DMS53 treated with DMSO at 0.1 percent for 48 hours (cell line): ENCODE measurements at regions not wholly inside any gene's neighbourhood (a gene's known extent, or its start where the extent isn't known, plus 50 kb on each side); places are given as distances from the start of the nearest gene placed in this dataset.
"Not testable (repeated sequence)": the region's sequence is repeated elsewhere in the genome, so short reads cannot be mapped to it uniquely, and the experiment has no call there.

Experiments
- DNase-seq: peaks from one replicate; lab custom pipeline; 2025; ENCODE audit not compliant: unreplicated experiment; lab: John Stamatoyannopoulos, UW

DNA sequence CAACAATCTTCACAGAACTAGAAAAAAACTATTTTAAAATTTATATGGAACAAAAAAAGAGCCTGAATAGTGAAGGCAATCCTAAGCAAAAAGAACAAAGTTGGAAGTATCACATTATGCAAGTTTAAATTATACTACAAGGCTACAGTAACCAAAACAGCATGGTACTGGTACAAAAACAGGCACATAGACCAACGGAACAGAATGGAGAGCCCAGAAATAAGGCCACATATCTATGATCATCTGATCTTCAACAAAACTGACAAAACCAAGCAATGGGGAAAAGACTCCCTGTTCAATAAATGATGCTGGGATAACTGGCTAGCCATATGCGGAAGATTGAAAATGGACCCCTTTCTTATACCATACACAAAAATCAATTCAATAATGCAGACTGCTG is 74.4 kb upstream of the RTN4 start:
- DNase-seq: not testable (repeated sequence)

DNA sequence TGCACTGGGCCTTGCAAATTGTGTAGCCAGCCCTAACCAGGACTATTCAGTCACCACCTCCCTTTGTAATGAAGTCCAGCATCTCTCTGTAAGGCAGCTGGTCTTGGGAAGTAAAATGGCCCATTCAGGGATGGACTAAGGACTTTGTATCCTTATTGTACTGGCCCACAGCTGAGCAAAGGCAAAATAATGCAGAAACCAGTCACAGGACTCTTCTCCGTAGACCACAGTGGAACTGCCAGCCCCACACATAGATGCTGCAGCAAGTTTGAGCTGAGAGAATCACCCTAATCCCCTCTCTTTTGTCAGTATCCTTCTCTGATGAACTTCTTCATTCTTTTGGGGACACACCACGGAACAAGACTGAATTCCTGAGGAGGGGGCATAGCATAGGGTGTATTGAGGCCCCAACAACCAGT is 73.6 kb upstream of the RTN4 start:
- DNase-seq: no peak

DNA sequence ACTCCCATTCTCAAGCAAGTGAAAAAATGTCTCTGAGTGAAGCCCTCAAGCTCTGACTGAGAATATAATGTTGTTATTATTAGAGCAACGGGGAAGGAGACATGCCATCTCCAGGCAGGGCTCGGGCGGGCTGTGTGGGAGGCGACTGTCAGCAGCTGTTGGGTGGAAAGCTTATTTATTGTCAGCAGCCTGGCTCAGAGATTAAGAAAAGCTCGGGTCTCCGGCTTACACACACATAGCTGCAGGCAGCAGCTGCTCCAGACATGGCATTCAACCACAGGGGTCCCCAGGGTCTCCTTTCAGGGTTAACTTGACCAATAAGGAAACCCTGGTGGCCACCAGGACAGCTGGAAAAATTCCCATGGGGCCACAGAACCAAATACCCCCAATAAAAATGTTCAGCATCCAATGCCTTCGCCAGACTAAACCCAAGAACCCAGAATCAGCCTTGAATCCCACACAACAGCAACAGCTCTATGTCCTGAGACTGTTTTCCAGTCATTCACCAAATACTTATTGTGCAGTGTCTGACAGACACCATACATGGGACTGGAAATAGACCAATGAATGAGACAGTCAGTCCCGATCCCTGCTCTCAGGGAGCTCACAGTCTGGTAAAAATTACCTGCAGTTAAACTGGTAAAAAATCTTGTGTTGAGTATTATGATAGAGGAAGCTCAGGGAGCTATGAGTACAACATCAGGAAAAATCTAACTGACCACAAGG is 70.5 kb upstream of the RTN4 start:
- DNase-seq: no peak

DNA sequence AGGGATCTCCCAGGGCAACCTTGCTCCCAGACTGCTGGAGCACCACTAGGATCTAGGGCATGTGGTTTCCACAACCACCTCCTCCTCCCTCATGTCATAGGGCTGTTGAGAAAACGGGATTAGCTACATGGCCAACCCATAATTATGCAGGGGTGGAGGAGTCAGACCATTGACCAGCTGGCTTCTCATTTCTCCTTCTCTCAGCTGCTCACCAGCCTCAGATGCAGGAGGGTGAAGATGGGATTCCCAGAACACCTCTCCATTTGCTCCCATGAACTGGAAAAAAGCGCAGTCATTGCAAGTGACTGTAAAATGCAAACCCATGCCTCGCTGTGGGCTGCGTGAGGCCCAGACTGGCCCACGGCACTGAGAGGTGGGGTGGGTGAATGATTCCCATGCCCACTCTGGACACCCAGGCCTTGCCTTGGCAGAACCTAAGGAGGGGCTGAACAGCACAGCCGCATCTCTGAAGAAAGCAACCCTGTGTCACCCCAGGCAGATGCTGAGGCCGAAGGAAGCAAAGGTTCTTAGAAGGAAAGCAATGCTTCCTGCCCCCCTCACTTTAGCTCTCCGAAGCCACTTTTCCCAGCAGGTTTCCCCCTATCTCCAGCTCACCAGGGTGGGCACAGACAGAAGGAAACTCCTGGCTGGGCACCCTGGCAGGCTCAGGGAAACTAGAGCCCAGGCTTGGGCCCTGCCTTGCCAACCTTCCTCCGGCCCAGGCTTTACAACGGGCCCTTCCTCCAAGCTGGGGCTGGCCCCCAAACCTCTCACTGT is 69.6 kb upstream of the RTN4 start:
- no peak for DNase-seq

DNA sequence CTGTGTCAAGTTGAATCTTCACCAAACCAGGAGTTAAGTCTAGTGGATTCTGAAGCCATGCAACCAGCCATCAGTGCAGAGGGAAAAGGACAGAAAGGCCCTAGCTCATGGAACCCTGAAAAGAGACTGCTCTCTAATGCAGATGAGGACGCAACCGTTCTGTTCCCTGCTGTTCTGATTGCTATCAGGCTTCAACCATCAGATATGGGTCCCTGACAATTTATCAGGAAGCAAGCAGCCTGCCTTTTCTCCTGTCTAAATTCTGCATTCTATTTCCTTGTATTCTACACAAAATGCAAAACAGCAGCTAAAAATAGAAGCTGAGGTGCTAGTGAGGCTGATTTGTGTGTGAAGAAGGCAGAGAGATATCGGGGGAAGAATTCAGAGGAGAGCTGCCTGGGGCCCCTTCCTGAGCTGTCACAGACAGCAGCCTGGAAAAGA is 68.4 kb upstream of the RTN4 start:
- DNase-seq: no peak

DNA sequence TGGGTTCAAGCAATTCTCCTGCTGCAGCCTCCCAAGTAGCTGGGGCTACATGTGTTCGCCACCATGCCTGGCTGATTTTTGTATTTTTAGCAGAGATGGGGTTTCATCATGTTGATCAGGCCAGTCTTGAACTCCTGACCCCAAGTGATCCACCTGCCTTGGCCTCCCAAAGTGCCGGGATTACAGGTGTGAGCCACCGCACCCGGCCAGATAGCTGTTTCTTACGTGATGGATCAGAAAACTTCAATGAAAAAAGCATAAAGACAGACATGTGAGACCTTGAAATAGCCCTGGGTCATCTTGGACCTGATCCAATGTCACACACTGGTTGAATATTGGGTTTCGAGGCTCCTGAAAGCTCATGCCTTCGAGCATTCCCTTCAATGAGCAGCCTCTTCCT is 66.7 kb upstream of the RTN4 start:
- DNase-seq: no peak

DNA sequence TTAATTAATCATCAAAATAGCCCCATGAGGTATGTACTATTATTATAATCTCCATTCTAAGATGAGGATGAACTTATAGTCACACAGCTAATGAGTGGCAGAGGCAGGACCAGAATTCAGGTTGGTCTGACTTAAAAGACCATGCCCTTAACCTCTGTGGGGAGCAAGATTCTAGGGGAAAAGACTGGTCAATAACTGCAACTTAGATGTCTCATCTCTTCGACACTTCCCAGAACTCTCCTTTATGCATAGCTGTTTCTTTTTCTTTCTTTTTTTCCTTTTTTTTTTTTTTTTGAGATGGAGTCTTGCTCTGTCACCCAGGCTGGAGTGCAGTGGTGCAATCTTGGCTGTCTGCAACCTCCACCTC is 66.3 kb upstream of the RTN4 start:
- DNase-seq: no peak

DNA sequence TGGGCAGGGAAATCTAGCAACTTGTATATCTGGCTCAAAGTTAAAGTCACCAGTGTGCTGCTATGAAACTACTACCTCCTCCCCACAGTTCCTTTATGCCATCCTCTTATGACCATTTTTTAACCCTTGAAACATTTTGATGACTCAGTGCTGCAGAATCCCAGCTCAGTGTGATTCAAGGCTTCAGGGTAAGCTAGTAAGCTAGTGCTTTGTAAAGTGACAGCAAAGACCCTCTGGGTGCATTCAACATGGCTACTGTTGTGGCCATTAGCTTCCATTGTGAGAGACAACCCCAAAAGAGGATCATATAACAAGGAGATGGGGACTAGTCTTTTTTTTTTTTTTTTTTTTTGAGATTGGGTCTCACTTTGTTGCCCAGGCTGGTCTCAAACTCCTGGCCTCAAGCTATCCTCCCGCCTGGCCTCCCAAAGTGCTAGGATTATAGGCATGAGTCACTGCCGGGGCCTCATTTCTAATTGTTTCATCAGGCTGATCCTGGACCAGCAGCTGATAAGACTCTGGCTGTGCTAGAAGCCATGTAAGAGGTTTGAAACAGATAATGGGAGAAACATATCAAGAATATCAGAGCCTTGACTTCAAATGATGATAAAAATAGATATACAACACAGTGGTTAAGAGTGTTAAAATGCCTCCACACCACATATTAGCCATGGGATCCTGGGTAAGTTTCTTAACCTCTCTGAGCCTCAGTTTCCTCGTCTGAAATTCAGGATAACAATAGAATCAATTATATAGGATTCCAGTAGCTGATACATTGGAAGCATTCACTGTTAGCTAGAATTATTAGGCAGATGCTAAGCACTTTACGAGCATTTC is 65.7 kb upstream of the RTN4 start:
- no peak for DNase-seq

DNA sequence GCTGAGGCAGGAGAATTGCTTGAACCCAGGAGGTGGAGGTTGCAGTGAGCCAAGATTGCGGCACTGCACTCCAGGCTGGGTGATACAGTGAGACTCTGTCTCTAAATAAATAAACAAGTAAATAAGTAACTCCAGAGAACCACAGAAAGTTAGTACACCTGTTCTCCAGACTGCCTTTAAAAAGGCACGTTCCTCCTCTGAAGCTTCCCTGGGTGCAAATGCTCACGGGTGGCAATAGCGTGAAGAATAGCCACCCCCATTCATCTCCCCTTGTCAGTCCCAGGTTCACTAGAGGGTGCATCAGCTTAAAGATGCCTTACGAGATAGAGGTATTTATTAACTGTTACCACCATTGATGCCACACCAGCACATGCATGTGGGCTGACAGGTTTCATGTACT is 64.3 kb upstream of the RTN4 start:
- no peak for DNase-seq

DNA sequence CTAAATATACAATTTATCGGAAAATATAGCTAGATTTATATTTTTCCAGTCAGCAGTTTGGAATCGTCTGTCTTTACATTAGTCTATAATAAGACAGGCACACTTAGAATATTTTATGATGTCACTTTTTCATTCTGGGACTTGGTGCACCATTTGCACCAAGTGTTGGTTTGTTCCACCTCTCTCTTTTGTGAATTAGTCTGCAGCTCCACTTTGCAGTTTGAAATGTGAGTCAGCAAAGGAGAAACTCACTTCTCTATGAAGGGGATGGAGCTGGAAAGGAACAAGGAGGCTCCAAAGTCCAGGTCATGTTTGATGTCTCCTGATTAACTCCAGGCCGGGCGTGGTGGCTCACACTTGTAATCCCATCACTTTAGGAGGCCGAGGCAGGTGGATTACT is 63.8 kb upstream of the RTN4 start:
- no peak for DNase-seq

DNA sequence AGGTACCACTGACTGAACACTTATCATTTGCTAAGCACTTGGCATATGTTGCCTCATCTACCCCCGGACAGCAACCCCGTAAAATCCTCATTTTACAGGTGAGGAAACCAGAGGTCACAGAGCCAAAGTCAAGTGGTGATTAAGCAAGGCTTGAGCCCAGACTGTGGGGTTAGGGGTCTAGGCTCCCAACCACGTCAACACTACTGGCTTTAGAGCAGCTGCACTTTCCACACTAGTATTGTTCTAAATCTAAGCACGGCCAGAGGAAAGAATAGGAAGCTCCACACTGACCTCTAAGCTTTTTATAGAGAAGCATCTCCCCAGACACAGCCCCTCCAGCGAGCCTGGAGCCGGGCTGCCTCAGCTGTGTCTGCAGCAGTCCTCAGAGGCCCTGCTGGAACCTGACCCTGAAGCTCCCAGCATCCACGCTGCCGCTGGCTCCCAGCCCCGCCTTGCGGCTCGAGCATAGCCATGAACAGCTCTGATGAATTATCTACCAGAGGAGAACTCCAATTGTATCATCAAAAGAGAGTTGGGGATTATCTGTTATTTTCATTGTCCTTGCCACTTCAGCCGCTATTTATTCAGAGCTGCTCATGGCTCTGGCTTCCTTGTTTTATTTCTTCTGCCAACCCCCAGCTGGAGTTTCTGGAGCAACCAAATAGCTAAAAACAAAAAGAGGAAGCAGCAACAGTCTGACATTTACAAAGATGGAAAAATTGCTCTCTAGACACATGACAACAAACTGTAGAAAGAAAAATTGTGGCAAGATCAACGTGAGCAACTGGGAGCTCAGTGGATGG is 62.2 kb upstream of the RTN4 start:
- DNase-seq: peak; percentile 38

DNA sequence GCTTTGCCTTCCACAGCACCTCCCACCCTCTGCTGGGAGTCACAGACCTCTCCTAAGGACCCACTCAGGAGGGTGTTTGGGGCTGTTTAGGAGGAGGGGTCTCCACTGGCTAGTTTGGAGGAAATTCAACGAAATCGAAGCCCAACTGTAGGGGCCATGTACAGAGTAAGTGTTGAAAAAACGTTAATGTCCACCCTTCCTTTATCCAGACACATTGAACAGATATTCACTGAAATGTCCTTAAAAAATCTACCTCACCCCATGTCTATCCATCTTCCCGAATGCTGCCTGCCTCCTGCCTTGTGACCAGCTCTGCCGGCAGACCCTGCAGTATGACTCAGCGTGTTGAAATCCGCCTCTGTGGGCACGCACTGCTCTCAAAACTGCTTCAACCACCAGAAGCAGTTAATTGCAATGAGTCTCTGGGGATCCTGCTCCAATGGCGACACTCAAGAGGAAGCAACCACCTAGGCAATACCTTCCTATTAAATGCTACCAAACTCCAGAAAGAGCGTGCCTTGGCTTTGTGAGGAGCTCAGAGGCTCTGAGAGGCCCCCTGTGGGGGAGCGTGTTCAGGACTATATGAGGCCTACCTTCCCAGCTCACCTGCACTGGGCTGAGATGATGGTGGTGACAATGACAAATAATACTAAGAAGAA is 61.4 kb upstream of the RTN4 start:
- DNase-seq: peak; percentile 88

DNA sequence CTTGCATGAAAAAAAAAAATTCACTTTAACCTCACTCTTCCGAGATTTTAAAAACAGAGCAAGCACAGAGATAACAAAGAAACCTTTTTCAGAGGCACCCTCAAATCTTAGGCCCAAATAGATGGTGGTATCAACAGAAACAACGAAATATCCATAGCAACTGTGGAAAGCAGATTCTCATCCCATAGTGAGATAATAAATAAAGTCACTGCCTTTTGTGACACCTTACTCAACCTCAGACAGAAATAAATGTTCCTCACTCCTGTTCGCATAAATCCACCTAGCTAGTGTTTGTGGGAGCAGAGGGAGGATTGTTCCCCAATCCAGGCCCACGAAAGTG is 60.9 kb upstream of the RTN4 start:
- DNase-seq: no peak

DNA sequence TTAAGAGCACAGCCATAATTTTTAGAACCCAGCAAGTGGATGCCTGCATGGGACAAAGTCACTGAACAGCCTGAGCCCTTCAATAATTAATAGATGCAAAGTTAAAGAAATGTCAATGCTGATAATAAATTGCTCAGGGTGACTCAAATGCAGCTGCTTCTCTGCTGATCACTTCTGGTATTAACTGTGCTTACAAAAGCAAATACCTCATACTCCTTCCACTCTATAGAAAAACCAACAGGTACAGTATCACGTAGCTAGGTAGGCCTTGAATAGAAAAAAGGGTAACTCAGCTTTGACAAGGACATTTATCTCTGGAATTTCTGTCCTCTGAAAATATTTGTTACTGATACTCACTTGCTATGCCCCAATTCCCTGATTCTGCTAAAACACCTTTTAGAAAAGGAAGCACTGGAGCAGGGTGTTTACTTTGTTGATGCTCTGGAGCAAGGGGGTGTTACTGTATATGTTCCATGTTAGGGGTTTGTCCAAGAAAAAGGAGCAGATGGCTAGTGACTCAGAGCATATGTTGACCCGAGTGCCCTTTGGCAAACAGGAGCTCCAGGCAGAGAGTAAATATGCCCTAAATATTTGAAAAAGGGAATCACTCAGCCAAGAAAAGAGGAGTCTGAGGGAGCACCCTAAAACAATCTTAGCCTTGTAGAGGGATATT is 59.1 kb upstream of the RTN4 start:
- DNase-seq: peak; percentile 100

DNA sequence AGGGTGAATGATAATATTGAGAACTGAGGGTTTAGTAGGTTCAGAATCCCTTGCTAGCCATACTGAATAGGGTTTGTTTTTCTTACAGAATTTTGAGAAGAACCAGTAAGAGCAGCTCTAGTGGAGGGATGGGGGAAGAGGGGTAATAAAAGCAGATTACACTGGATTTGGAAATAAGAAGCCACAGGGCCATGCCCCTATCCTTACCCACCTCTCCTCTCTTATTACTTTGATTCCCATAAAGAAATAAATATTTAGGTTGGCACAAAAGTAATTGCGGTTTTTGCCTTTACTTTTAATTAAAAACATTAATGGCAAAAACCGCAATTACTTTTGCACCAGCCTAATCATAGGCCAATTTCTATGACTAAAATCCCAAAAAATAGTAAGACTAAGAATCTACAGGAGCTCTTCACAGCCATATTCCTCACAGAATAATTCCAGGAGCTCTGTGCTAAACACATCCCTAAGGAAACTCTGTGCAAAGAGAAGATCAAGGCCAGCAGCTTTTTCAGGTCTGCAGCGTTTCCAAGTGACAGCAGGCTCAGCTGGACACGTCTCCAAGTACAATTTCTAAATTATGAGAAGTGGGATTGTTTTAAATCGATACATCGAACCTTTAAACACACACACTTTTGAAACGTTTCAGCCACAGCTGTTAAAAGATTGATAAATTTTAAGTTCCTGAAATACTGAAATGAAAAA is 58.4 kb upstream of the RTN4 start:
- peak; percentile 23 for DNase-seq

DNA sequence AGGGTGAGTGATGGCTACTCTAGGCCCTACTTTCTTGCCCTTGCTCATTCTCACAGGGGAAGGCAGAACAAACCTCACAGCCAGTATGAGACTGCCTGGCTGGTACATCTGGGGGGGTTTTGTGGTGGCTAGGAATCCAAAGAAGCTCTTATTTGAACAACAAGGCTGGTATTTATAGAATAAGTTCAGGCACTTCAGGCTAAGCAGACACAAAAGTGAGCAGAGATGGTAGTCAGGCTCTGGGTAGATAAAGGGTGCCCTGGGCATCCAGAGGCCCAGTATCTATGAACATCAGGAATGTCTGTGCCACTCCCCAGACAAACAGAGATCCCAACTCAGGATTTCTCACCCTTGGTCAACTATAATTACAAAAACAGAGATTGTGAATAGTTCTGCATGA is 57.2 kb upstream of the RTN4 start:
- no peak for DNase-seq

DNA sequence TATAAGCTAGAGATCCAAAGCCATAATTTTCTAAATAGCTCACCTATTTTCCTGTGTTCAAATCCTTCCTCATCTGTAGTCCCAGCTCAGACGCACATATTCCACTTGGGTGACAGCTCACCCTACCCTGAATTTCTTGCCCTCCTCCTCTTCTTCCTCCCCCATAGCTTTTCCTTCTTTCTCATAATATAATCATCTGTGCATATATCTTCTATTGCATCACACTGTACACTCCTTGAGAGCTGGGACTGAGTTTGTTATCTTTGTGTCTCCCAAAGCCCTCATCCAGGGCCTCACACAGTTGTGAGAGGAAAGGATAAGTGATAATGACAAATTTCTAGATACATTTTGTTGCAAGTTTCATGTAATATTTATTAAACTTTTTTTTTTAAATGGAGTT is 55.9 kb upstream of the RTN4 start:
- DNase-seq: no peak

DNA sequence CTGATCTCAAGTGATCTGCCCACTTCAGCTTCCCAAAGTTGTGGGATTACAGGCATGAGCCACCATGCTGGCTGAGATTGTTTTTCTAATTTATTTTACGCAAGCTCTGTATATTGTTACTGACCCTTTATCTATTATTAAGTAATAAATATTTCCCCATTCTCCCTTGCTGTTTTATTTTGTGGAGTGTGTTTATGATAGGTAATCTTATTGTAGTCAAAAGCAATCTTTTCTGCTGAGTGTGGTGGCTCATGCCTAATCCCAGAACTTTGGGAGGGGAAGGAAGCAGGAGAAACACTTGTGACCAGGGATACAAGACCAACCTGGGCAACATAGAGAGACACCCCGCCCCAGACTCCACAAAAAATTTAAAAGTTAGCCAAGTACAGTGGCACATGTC is 55.2 kb upstream of the RTN4 start:
- no peak for DNase-seq

DNA sequence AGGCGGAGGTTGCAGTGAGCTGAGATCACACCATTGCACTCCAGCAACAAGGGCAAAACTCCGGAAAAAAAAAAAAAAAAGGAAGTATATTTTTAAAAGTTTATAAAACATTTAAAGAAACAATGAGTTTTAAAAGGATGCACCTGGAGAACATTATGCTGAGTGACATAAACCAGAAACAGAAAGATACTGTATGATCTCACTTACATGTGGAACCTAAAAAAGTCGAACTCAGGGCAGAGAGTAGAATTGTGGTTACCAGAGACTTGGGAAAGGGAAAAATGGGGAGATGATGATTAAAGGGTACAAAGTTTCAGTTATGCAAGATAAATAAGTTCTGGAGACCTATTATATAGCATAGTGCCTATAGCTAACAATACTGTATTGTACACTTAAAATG is 52.8 kb upstream of the RTN4 start:
- DNase-seq: no peak
